ENCODE measurements at regions not wholly inside any gene's neighbourhood (a gene's known extent, or its start where the extent isn't known, plus 50 kb on each side); places are given as distances from the start of the nearest gene placed in this dataset.
A peak's percentile ranks its signal among the peaks of the same experiment; 100 is the strongest.

DNA sequence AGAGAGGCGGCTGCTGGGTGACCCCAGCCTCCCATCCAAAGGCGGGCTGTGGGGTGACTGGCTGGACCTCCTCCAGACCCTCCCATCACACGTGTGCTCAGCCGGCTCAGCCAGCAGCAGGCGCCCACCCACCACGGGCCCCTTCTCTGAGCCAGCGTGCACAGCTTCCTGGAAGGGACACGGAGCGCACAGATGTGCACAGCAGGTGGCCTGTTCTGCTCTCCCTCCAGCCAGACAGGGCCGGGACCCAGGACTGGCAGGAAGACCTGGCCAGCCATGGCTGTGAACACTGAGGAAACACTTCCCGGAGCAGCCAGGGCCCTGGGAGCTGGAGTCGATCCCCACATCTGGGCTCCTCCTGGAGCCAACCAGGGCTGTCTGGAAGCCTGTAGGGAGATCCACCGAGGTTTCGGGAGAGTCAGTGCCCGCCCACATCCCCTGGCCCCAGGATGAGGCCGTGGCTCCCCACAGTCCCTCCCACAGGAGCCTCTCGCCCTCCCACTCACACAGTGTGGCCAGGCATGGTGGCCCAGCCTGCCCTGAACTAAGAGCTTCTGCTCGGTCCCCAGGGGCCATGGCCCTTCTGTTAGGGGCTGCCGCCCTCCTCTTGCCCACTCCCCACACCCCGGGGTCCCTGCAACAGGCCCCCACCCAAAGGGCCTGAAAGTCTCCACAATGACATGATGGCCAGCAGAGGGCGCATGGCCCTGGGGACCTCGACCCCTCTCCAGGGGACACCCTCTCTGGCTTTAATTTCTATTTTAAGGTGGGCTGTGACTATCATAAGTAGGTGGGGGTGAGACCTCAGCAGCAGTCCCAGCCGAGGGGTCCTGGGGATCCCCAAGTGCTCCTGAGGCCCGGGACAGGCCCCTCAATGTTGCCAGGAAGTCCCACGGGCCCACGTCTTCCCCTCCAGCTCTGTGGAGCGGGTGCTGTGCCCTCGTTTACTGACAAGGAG, 90.6 kb upstream of the FGF3 start:
- TF ChIP-seq, protein P1, sequence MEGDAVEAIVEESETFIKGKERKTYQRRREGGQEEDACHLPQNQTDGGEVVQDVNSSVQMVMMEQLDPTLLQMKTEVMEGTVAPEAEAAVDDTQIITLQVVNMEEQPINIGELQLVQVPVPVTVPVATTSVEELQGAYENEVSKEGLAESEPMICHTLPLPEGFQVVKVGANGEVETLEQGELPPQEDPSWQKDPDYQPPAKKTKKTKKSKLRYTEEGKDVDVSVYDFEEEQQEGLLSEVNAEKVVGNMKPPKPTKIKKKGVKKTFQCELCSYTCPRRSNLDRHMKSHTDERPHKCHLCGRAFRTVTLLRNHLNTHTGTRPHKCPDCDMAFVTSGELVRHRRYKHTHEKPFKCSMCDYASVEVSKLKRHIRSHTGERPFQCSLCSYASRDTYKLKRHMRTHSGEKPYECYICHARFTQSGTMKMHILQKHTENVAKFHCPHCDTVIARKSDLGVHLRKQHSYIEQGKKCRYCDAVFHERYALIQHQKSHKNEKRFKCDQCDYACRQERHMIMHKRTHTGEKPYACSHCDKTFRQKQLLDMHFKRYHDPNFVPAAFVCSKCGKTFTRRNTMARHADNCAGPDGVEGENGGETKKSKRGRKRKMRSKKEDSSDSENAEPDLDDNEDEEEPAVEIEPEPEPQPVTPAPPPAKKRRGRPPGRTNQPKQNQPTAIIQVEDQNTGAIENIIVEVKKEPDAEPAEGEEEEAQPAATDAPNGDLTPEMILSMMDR (IDR thresholded peaks at IDR 0.05), result peak in 2 of 3 experiments; percentile 17 to 48
- TF ChIP-seq POLR2A (IDR thresholded peaks at IDR 0.05), result no peak

Data from testis (tissue), 2 donors.